H1 (cell line): ENCODE measurements at regions not wholly inside any gene's neighbourhood (a gene's known extent, or its start where the extent isn't known, plus 50 kb on each side); places are given as distances from the start of the nearest gene placed in this dataset.

Source experiments
- TF ChIP-seq, protein P1 (sequence below): fragments of 300-600 bp; sonication (generic); IDR thresholded peaks from 2 replicates; pipeline ENCODE4 v1.7.1; 2012; ENCODE audit warnings: low read length, moderate library complexity, mild to moderate bottlenecking, inconsistent platforms; ENCODE audit not compliant: insufficient replicate concordance

GRCh38 chr2:38486213-38487026 is 109.3 kb upstream of the ATL2 start (continued):
- TF ChIP-seq, protein P1, sequence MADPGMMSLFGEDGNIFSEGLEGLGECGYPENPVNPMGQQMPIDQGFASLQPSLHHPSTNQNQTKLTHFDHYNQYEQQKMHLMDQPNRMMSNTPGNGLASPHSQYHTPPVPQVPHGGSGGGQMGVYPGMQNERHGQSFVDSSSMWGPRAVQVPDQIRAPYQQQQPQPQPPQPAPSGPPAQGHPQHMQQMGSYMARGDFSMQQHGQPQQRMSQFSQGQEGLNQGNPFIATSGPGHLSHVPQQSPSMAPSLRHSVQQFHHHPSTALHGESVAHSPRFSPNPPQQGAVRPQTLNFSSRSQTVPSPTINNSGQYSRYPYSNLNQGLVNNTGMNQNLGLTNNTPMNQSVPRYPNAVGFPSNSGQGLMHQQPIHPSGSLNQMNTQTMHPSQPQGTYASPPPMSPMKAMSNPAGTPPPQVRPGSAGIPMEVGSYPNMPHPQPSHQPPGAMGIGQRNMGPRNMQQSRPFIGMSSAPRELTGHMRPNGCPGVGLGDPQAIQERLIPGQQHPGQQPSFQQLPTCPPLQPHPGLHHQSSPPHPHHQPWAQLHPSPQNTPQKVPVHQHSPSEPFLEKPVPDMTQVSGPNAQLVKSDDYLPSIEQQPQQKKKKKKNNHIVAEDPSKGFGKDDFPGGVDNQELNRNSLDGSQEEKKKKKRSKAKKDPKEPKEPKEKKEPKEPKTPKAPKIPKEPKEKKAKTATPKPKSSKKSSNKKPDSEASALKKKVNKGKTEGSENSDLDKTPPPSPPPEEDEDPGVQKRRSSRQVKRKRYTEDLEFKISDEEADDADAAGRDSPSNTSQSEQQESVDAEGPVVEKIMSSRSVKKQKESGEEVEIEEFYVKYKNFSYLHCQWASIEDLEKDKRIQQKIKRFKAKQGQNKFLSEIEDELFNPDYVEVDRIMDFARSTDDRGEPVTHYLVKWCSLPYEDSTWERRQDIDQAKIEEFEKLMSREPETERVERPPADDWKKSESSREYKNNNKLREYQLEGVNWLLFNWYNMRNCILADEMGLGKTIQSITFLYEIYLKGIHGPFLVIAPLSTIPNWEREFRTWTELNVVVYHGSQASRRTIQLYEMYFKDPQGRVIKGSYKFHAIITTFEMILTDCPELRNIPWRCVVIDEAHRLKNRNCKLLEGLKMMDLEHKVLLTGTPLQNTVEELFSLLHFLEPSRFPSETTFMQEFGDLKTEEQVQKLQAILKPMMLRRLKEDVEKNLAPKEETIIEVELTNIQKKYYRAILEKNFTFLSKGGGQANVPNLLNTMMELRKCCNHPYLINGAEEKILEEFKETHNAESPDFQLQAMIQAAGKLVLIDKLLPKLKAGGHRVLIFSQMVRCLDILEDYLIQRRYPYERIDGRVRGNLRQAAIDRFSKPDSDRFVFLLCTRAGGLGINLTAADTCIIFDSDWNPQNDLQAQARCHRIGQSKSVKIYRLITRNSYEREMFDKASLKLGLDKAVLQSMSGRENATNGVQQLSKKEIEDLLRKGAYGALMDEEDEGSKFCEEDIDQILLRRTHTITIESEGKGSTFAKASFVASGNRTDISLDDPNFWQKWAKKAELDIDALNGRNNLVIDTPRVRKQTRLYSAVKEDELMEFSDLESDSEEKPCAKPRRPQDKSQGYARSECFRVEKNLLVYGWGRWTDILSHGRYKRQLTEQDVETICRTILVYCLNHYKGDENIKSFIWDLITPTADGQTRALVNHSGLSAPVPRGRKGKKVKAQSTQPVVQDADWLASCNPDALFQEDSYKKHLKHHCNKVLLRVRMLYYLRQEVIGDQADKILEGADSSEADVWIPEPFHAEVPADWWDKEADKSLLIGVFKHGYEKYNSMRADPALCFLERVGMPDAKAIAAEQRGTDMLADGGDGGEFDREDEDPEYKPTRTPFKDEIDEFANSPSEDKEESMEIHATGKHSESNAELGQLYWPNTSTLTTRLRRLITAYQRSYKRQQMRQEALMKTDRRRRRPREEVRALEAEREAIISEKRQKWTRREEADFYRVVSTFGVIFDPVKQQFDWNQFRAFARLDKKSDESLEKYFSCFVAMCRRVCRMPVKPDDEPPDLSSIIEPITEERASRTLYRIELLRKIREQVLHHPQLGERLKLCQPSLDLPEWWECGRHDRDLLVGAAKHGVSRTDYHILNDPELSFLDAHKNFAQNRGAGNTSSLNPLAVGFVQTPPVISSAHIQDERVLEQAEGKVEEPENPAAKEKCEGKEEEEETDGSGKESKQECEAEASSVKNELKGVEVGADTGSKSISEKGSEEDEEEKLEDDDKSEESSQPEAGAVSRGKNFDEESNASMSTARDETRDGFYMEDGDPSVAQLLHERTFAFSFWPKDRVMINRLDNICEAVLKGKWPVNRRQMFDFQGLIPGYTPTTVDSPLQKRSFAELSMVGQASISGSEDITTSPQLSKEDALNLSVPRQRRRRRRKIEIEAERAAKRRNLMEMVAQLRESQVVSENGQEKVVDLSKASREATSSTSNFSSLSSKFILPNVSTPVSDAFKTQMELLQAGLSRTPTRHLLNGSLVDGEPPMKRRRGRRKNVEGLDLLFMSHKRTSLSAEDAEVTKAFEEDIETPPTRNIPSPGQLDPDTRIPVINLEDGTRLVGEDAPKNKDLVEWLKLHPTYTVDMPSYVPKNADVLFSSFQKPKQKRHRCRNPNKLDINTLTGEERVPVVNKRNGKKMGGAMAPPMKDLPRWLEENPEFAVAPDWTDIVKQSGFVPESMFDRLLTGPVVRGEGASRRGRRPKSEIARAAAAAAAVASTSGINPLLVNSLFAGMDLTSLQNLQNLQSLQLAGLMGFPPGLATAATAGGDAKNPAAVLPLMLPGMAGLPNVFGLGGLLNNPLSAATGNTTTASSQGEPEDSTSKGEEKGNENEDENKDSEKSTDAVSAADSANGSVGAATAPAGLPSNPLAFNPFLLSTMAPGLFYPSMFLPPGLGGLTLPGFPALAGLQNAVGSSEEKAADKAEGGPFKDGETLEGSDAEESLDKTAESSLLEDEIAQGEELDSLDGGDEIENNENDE: no peak
